Heart left ventricle (tissue), 13 donors: ENCODE measurements at regions not wholly inside any gene's neighbourhood (a gene's known extent, or its start where the extent isn't known, plus 50 kb on each side); places are given as distances from the start of the nearest gene placed in this dataset.

Experiments used
- CTCF ChIP-seq, 12 donors: fragments of 200-600 bp; sonication (generic) in 4 of 12; IDR thresholded peaks; one replicate each; pipeline versions ENCODE4 v1.5.0 to v1.8.0; 2018 to 2022; ENCODE audit warnings: antibody characterized with exemption in 12 of 12, mild to moderate bottlenecking in 5 of 12
- POLR2A ChIP-seq, 2 donors: fragments of 450-650 bp; IDR thresholded peaks; one replicate each; pipeline ENCODE4 v1.6.1; 2017; ENCODE audit warnings: antibody characterized with exemption in 2 of 2, mild to moderate bottlenecking in 2 of 2, moderate library complexity in 2 of 2
- donor health status: ischemic (EF 13 %, LVEDD 7.1; RV severe dilation, severe dysfunction).
- donor health status: DM: no; HTN: yes; CAD: no.
- donor health status: DM: no; HTN: no; CAD: no.
- donor health status: ischemic (EF 25% LVEDD 6.9; RV normal size, moderate dysfunction).
- donor health status: ischemic (EF 25% LVEDD 5.7; RV mildly dilated, moderate dysfunction).
- donor health status: ischemic (EF 35%, LVEDD 5.7; RV mildly dilated, moderate dysfunction).
- donor health status: nonischemic (EF 11% LVEDD 7.7; RV severe dilation, severe dysfunction).
- donor health status: DM: yes; HTN: yes; CAD: no.
- donor health status: PGD.
- donor health status: ischemic (EF 29% LVEDD 5.4; RV normal size, mild dysfunction).
- donor health status: nonischemic (EF 23%, LVEDD 6.1; RV moderate dilation, normal function).

DNA sequence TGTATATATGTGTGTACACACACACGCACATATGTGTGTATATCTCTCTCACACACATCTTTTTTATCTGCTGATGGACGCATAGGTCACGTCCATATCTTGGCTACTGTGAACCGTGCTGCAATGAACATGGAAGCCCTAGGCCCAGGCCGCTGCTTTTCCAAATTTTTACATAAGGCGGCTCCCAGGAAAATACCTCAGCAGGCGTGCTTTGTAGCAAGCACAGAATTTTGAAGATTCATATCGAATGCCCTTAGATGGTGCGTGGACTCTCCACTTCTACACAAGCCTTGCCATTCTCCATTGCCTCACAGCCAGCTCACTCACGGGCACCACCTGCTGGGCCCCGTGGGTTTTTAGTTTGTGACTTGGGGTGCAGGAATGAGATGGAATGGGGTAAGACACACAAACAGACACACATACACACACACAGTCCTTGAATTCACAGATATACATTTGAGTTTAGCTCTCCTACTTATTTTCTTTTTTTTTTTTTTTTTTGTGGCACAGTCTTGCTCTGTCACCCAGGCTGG, 57.9 kb upstream of the RNF32 start:
- TF ChIP-seq CTCF (IDR thresholded peaks at IDR 0.05) (no peak), POLR2A (IDR thresholded peaks at IDR 0.05) (no peak)
